ENCODE measurements at regions not wholly inside any gene's neighbourhood (a gene's known extent, or its start where the extent isn't known, plus 50 kb on each side); places are given as distances from the start of the nearest gene placed in this dataset.
A peak's percentile ranks its signal among the peaks of the same experiment; 100 is the strongest.

DNA sequence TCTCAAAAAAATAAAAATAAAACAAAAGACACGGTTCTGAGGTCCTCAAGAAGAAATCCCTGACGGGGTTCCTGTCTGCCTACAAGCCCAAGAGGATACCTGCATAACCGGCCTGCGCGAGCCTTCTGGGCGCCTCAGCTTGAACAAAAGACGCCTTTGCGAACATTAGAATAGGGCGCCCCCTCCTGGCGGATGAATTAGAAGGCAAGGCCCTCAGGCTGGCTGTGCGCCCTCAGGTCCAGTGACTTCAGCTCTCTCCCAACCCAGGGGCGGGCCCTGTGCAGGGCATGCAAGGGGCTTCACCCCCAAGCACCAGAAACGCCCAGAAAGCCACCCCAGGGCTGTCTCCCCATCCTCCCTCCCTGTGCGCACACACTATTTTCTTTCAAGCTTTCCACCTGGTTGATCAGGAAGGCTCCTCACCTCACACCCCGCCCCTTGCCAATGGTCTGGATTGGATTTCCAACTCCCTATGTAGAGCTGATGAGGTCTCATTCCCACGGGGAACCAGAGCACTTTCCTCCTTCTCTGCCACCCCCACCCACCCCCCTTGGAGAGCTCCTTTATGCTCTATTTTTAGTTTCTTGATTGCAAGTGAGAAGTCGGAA lies 273.3 kb downstream of the BUD13 start:
- H3K4me1 ChIP-seq, result no peaks in the 10 kb centered on the region
- DNase-seq, result peak in 2 of 3 donors; percentile 90 to 91
- no peak overlapping the region for H3K27ac ChIP-seq
- H3K36me3 ChIP-seq, result no peaks in the 10 kb centered on the region
- peaks cover 0 to 3% of the 10 kb centered on the region in 2 donors for H3K27me3 ChIP-seq
- no peak for TF ChIP-seq POLR2A (IDR thresholded peaks at IDR 0.05)
- TF ChIP-seq, protein P1, sequence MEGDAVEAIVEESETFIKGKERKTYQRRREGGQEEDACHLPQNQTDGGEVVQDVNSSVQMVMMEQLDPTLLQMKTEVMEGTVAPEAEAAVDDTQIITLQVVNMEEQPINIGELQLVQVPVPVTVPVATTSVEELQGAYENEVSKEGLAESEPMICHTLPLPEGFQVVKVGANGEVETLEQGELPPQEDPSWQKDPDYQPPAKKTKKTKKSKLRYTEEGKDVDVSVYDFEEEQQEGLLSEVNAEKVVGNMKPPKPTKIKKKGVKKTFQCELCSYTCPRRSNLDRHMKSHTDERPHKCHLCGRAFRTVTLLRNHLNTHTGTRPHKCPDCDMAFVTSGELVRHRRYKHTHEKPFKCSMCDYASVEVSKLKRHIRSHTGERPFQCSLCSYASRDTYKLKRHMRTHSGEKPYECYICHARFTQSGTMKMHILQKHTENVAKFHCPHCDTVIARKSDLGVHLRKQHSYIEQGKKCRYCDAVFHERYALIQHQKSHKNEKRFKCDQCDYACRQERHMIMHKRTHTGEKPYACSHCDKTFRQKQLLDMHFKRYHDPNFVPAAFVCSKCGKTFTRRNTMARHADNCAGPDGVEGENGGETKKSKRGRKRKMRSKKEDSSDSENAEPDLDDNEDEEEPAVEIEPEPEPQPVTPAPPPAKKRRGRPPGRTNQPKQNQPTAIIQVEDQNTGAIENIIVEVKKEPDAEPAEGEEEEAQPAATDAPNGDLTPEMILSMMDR (IDR thresholded peaks at IDR 0.05), result peak in 4 of 6 experiments; percentile 41 to 81 (median 74)
- no peak overlapping the region for H3K4me3 ChIP-seq
- no peaks in the 10 kb centered on the region for H3K9me3 ChIP-seq

DNA sequence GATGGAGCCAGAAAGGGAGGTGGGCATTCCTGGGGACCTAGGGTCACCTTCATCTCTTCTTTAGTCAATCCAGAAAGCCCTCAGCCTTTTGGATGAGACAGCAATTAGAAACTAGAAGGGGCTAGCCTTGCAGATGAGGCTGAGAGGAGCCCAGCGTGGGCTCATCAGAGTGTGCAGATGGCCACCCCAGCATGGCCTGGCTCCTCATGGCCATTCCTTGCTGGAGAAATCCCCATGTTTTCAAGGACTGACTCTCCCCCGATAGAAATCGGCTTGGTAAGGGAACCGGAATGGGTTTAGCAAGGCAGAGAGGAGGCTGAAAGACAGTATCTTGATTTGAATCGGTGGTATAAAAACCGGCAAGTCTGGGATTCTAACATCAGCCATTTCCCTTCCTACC lies 274.6 kb downstream of the BUD13 start:
- no peak for TF ChIP-seq POLR2A (IDR thresholded peaks at IDR 0.05)
- TF ChIP-seq, protein P1 (IDR thresholded peaks at IDR 0.05), result no peak
- Histone ChIP-seq H3K9me3 (no peaks in the 10 kb centered on the region), H3K27me3 (peaks cover 0 to 3% of the 10 kb centered on the region in 2 donors), H3K4me1 (no peaks in the 10 kb centered on the region), H3K27ac (no peak overlapping the region), H3K4me3 (no peak overlapping the region), H3K36me3 (no peaks in the 10 kb centered on the region)
- DNase-seq, result no peak

DNA sequence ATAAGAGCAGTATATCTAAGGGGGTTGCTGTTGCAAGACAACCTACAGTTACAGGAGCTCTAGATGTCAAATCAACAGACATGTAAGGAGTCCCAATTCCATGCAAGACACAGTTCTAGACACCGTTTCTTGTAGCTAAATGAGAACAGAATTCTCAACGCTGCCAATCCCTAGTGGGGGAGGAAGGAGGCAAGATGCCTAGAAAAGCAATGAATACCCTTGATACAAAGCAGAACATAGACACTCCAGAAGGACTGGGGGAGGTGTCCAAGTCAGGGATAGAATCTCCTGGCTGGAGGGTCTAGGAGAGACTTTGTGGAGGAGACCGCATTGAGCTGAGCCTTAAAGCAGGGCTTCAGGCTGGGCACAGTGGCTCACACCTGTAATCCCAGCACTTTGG lies 280.2 kb downstream of the BUD13 start:
- H3K27me3 ChIP-seq, result no peaks in the 10 kb centered on the region
- TF ChIP-seq, protein P1 (IDR thresholded peaks at IDR 0.05), result no peak
- no peak for TF ChIP-seq POLR2A (IDR thresholded peaks at IDR 0.05)
- no peaks in the 10 kb centered on the region for H3K36me3 ChIP-seq
- no peak for DNase-seq
- no peaks in the 10 kb centered on the region for H3K9me3 ChIP-seq
- no peak overlapping the region for H3K27ac ChIP-seq
- H3K4me3 ChIP-seq, result no peak overlapping the region
- no peaks in the 10 kb centered on the region for H3K4me1 ChIP-seq

DNA sequence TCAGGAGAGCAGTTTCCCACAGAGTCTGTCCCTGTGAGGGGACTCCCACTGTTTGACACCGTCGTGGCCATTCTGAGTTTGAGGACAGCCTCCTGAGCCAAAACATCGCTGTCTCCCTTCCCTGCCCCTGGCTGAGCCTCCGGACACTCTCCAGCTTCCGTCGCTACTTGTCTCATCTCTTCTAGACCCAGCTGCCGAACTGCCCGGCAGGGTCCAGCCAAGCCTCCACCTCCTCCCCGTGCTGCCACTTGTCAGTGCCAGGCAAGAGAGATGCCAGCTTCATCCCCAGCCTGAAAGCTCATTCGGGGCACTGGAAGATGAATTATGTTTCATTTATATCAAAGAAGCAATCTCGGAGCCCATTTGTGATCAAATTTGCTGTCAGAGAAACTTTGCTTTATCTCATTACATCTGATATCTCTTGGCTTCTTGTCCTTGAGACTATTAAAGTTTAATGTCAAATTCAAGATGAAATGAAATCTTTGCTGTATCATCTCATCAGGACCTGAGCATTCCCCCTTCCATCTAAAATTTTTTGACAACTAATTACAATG lies 283.9 kb downstream of the BUD13 start:
- Histone ChIP-seq H3K4me3 (no peak overlapping the region), H3K27ac (no peak overlapping the region), H3K36me3 (no peaks in the 10 kb centered on the region), H3K4me1 (no peaks in the 10 kb centered on the region), H3K27me3 (no peaks in the 10 kb centered on the region), H3K9me3 (no peaks in the 10 kb centered on the region)
- no peak for DNase-seq
- TF ChIP-seq, protein P1 (IDR thresholded peaks at IDR 0.05), result no peak

DNA sequence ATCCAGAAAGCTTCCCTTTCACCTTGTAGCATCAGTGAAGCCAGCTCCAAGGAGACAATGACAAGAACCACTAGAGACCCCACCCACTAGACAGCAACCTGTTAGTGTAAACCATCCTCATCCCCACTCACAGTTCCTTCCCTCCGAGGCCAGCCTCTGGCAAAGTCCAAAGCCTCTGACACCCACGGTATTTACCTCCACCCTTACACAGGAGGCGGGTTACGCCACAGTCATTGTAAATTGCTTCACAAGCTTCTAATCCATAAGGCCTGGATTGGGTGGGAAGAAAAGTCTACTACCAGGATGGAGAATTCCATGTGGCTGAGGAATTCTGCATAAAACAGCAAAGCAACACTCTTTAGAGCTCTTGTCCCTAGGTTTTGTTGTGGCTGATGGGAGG lies 287.4 kb downstream of the BUD13 start:
- Histone ChIP-seq H3K4me1 (no peaks in the 10 kb centered on the region), H3K36me3 (no peaks in the 10 kb centered on the region), H3K9me3 (no peaks in the 10 kb centered on the region), H3K27me3 (no peaks in the 10 kb centered on the region), H3K4me3 (no peak overlapping the region), H3K27ac (no peak overlapping the region)
- DNase-seq, result no peak
- TF ChIP-seq, protein P1 (IDR thresholded peaks at IDR 0.05), result no peak
- no peak for TF ChIP-seq POLR2A (IDR thresholded peaks at IDR 0.05)
